ENCODE measurements at regions not wholly inside any gene's neighbourhood (a gene's known extent, or its start where the extent isn't known, plus 50 kb on each side); places are given as distances from the start of the nearest gene placed in this dataset.

- Histone ChIP-seq H2AFZ (ENCODE audit: low read length) (no peak overlapping the region), H3K4me1 (ENCODE audit: insufficient read depth, low read length, poor library complexity, severe bottlenecking) (no peaks in the 10 kb centered on the region), H3K9me3 (ENCODE audit: insufficient read depth, low read depth, low read length) (no peaks in the 10 kb centered on the region), H3F3A (ENCODE audit: low read depth) (no peaks in the 10 kb centered on the region), H3K9me2 (replicated peaks; ENCODE audit: low read depth, low read length) (no peaks in the 10 kb centered on the region), H3K27me3 (ENCODE audit: insufficient read depth, low read length, poor library complexity, severe bottlenecking) (no peaks in the 10 kb centered on the region), H3K36me3 (ENCODE audit: insufficient read depth, low read length) (no peaks in the 10 kb centered on the region), H3K79me2 (ENCODE audit: insufficient read depth, low read length) (no peaks in the 10 kb centered on the region), H3K4me3 (ENCODE audit: low read length, poor library complexity, severe bottlenecking) (no peak overlapping the region), H3K4me2 (ENCODE audit: low read depth, low read length, poor library complexity, severe bottlenecking) (no peak overlapping the region), H4K20me1 (ENCODE audit: insufficient read depth, low read length, poor library complexity, severe bottlenecking) (no peaks in the 10 kb centered on the region), H3K9ac (ENCODE audit: low read depth, low read length, poor library complexity, severe bottlenecking) (no peak overlapping the region)
- TF ChIP-seq EZH2phosphoT487 (IDR thresholded peaks at IDR 0.05; ENCODE audit: borderline replicate concordance) (no peak), CTCF (conservative IDR thresholded peaks at IDR 0.05; ENCODE audit: low read length) (no peak)
These were observed 542.2 kb upstream of the EPHA5 start for GRCh38 chr4:66212489-66212888.

DNA sequence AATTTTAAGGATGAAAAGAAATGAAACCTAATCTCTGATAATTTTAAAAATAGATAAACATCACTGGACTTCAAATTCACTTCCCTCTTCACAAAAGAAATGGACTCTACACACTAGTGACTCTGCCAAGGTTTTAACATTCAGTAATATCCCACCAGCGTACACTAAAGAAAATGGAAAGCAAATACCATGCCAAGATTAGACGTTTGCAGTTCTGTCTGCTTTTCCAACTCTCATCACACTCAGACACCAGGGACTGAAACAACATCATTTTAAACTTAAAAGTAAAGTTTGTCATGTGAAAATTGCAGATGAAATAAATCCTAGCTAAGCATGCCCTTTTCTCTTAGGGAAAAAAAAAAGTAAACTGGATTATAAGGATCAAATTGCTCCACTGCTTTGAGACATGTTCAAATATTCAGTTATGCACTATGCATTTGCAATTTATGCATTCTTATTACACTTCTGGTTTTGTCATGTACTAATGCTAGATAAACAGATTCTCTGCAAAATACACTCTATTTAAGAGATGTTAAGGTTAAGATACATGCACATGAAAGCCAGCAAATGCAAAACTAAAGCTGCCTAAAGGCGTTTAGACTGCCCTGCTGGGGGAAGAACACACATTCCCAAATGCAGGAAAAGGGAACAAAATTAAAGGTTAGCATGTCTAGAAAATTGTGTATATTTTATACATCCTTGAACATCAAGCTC is 534.4 kb upstream of the EPHA5 start:
- no peaks in the 10 kb centered on the region for H4K20me1 ChIP-seq (ENCODE audit: insufficient read depth, low read length, poor library complexity, severe bottlenecking)
- no peaks in the 10 kb centered on the region for H3K36me3 ChIP-seq (ENCODE audit: insufficient read depth, low read length)
- no peak overlapping the region for H2AFZ ChIP-seq (ENCODE audit: low read length)
- H3K27me3 ChIP-seq (ENCODE audit: insufficient read depth, low read length, poor library complexity, severe bottlenecking) = no peaks in the 10 kb centered on the region
- H3K9me3 ChIP-seq (ENCODE audit: insufficient read depth, low read depth, low read length) = no peaks in the 10 kb centered on the region
- TF ChIP-seq EZH2phosphoT487 (IDR thresholded peaks at IDR 0.05; ENCODE audit: borderline replicate concordance) = no peak
- TF ChIP-seq CTCF (conservative IDR thresholded peaks at IDR 0.05; ENCODE audit: low read length) = no peak
- no peaks in the 10 kb centered on the region for H3K79me2 ChIP-seq (ENCODE audit: insufficient read depth, low read length)
- no peaks in the 10 kb centered on the region for H3K4me1 ChIP-seq (ENCODE audit: insufficient read depth, low read length, poor library complexity, severe bottlenecking)
- H3K4me3 ChIP-seq (ENCODE audit: low read length, poor library complexity, severe bottlenecking) = no peak overlapping the region
- H3K4me2 ChIP-seq (ENCODE audit: low read depth, low read length, poor library complexity, severe bottlenecking) = no peak overlapping the region
- H3F3A ChIP-seq (ENCODE audit: low read depth) = no peaks in the 10 kb centered on the region
- no peak overlapping the region for H3K9ac ChIP-seq (ENCODE audit: low read depth, low read length, poor library complexity, severe bottlenecking)
- H3K9me2 ChIP-seq (replicated peaks; ENCODE audit: low read depth, low read length) = no peaks in the 10 kb centered on the region

DNA sequence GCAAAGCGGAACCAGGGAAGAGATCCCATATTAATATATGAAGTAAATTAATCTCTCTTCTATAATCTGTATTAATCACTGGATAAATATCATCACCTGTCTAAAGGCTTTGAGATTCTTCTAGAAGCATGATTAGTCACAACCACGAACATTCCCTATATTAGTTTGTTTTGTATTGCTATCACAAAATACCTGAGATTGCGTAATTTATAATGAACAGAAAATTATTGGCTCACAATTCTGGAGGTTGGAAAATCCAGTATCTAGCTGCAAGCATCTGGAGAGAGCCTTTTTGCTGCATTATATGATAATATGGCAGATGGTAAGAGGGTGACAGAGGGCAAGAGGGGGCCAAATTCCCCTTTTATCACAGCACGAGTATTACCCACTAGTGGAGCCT is 532.6 kb upstream of the EPHA5 start:
- H3K4me2 ChIP-seq (ENCODE audit: low read depth, low read length, poor library complexity, severe bottlenecking) = no peak overlapping the region
- no peaks in the 10 kb centered on the region for H3K27me3 ChIP-seq (ENCODE audit: insufficient read depth, low read length, poor library complexity, severe bottlenecking)
- no peaks in the 10 kb centered on the region for H3K36me3 ChIP-seq (ENCODE audit: insufficient read depth, low read length)
- no peaks in the 10 kb centered on the region for H3F3A ChIP-seq (ENCODE audit: low read depth)
- no peaks in the 10 kb centered on the region for H3K79me2 ChIP-seq (ENCODE audit: insufficient read depth, low read length)
- H3K9ac ChIP-seq (ENCODE audit: low read depth, low read length, poor library complexity, severe bottlenecking) = no peak overlapping the region
- H2AFZ ChIP-seq (ENCODE audit: low read length) = no peak overlapping the region
- no peak overlapping the region for H3K4me3 ChIP-seq (ENCODE audit: low read length, poor library complexity, severe bottlenecking)
- H3K4me1 ChIP-seq (ENCODE audit: insufficient read depth, low read length, poor library complexity, severe bottlenecking) = no peaks in the 10 kb centered on the region
- no peaks in the 10 kb centered on the region for H4K20me1 ChIP-seq (ENCODE audit: insufficient read depth, low read length, poor library complexity, severe bottlenecking)
- no peak for TF ChIP-seq EZH2phosphoT487 (IDR thresholded peaks at IDR 0.05; ENCODE audit: borderline replicate concordance)
- TF ChIP-seq CTCF (conservative IDR thresholded peaks at IDR 0.05; ENCODE audit: low read length) = no peak
- no peaks in the 10 kb centered on the region for H3K9me3 ChIP-seq (ENCODE audit: insufficient read depth, low read depth, low read length)
- H3K9me2 ChIP-seq (replicated peaks; ENCODE audit: low read depth, low read length) = no peaks in the 10 kb centered on the region
